ENCODE measurements at regions not wholly inside any gene's neighbourhood (a gene's known extent, or its start where the extent isn't known, plus 50 kb on each side); places are given as distances from the start of the nearest gene placed in this dataset.
A peak's percentile ranks its signal among the peaks of the same experiment; 100 is the strongest.

DNA sequence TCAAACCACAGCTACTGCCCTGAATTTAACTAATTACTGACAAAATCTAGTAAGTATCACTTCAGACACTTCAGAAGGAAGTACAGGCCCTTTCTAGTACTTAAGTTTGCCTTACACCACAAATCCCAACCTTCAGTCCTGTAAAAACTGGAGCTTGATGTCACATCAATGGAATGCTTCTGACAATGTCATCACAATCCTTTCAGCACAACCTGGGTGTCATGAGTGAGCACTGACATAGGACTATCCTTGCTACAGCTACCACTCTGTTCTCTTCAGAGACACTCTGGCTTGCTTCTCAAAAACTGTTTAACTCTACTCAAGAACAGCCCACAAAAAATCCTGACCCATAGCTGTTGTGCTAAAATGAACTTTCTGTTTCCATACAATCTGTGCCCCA, 108.2 kb downstream of the RRM1 start:
- Histone ChIP-seq H3F3A (ENCODE audit: insufficient read depth, low read length) (no peaks in the 10 kb centered on the region), H3K9me2 (replicated peaks; ENCODE audit: insufficient read depth, low read length) (no peaks in the 10 kb centered on the region), H3K4me3 (ENCODE audit: low read length) (no peak overlapping the region), H3K27me3 (replicated peaks; ENCODE audit: insufficient read depth, low read length) (no peaks in the 10 kb centered on the region), H3K9me3 (replicated peaks; ENCODE audit: insufficient read depth, low read length) (no peaks in the 10 kb centered on the region), H3K4me2 (ENCODE audit: low read depth, low read length) (no peak overlapping the region), H2AFZ (ENCODE audit: low read length) (no peak overlapping the region), H3K9ac (ENCODE audit: low read length) (no peak overlapping the region), H3K36me3 (replicated peaks; ENCODE audit: insufficient read depth, low read length) (no peaks in the 10 kb centered on the region), H3K27ac (ENCODE audit: low read length) (no peak overlapping the region), H3K4me1 (ENCODE audit: low read length) (no peaks in the 10 kb centered on the region), H4K20me1 (ENCODE audit: insufficient read depth, low read length) (no peaks in the 10 kb centered on the region), H3K79me2 (ENCODE audit: low read length) (no peaks in the 10 kb centered on the region)
- DNase-seq = no peak
- no peak for TF ChIP-seq EZH2 (optimal IDR thresholded peaks at IDR 0.05; ENCODE audit: low read depth, low read length)
- no peak for TF ChIP-seq EZH2phosphoT487 (IDR thresholded peaks at IDR 0.05; ENCODE audit: low read length)
- TF ChIP-seq, protein P1, sequence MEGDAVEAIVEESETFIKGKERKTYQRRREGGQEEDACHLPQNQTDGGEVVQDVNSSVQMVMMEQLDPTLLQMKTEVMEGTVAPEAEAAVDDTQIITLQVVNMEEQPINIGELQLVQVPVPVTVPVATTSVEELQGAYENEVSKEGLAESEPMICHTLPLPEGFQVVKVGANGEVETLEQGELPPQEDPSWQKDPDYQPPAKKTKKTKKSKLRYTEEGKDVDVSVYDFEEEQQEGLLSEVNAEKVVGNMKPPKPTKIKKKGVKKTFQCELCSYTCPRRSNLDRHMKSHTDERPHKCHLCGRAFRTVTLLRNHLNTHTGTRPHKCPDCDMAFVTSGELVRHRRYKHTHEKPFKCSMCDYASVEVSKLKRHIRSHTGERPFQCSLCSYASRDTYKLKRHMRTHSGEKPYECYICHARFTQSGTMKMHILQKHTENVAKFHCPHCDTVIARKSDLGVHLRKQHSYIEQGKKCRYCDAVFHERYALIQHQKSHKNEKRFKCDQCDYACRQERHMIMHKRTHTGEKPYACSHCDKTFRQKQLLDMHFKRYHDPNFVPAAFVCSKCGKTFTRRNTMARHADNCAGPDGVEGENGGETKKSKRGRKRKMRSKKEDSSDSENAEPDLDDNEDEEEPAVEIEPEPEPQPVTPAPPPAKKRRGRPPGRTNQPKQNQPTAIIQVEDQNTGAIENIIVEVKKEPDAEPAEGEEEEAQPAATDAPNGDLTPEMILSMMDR (IDR thresholded peaks at IDR 0.05; ENCODE audit: low read length) = no peak

DNA sequence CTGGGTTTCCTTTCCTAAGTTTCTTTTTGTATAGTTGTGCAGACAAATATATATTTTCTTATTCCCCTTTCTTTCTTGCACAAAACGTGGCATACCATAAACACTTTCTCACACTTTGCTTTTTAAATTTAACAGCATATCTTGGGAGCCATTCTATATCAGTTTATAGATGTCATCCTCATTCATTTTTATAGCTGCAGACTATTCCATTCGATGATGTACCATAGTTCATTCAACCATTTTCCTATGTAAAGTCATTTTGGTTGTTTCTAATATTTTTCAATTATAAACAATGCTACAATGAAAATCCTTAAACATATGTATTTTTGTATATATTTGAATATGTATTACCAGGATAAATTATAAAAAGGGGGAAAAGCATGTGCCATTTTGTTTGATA, 102.5 kb downstream of the RRM1 start:
- H3K27me3 ChIP-seq (replicated peaks; ENCODE audit: insufficient read depth, low read length) = no peaks in the 10 kb centered on the region
- H3K9ac ChIP-seq (ENCODE audit: low read length) = no peak overlapping the region
- no peaks in the 10 kb centered on the region for H3K9me2 ChIP-seq (replicated peaks; ENCODE audit: insufficient read depth, low read length)
- no peaks in the 10 kb centered on the region for H4K20me1 ChIP-seq (ENCODE audit: insufficient read depth, low read length)
- no peak overlapping the region for H3K4me2 ChIP-seq (ENCODE audit: low read depth, low read length)
- no peak for TF ChIP-seq EZH2 (optimal IDR thresholded peaks at IDR 0.05; ENCODE audit: low read depth, low read length)
- TF ChIP-seq EZH2phosphoT487 (IDR thresholded peaks at IDR 0.05; ENCODE audit: low read length) = no peak
- TF ChIP-seq, protein P1 (IDR thresholded peaks at IDR 0.05; ENCODE audit: low read length) = no peak
- H3K4me3 ChIP-seq (ENCODE audit: low read length) = no peak overlapping the region
- no peaks in the 10 kb centered on the region for H3K36me3 ChIP-seq (replicated peaks; ENCODE audit: insufficient read depth, low read length)
- no peak for DNase-seq
- H2AFZ ChIP-seq (ENCODE audit: low read length) = no peak overlapping the region
- H3K79me2 ChIP-seq (ENCODE audit: low read length) = no peaks in the 10 kb centered on the region
- no peak overlapping the region for H3K27ac ChIP-seq (ENCODE audit: low read length)
- H3K4me1 ChIP-seq (ENCODE audit: low read length) = peaks cover 7% of the 10 kb centered on the region
- no peaks in the 10 kb centered on the region for H3K9me3 ChIP-seq (replicated peaks; ENCODE audit: insufficient read depth, low read length)
- H3F3A ChIP-seq (ENCODE audit: insufficient read depth, low read length) = no peaks in the 10 kb centered on the region

- no peak overlapping the region for H3K4me3 ChIP-seq (ENCODE audit: low read length)
- TF ChIP-seq, protein P1 (IDR thresholded peaks at IDR 0.05; ENCODE audit: low read length) = no peak
- TF ChIP-seq EZH2phosphoT487 (IDR thresholded peaks at IDR 0.05; ENCODE audit: low read length) = no peak
- TF ChIP-seq EZH2 (optimal IDR thresholded peaks at IDR 0.05; ENCODE audit: low read depth, low read length) = no peak
- H3K27ac ChIP-seq (ENCODE audit: low read length) = no peak overlapping the region
- no peaks in the 10 kb centered on the region for H3K36me3 ChIP-seq (replicated peaks; ENCODE audit: insufficient read depth, low read length)
- H2AFZ ChIP-seq (ENCODE audit: low read length) = no peak overlapping the region
- no peaks in the 10 kb centered on the region for H3K9me2 ChIP-seq (replicated peaks; ENCODE audit: insufficient read depth, low read length)
- H3K4me2 ChIP-seq (ENCODE audit: low read depth, low read length) = peak overlapping the region; percentile 6; the same call in 1 of the 2 replicates
- H3K79me2 ChIP-seq (ENCODE audit: low read length) = no peaks in the 10 kb centered on the region
- peaks cover 7% of the 10 kb centered on the region for H3K4me1 ChIP-seq (ENCODE audit: low read length)
- no peak overlapping the region for H3K9ac ChIP-seq (ENCODE audit: low read length)
- H3K9me3 ChIP-seq (replicated peaks; ENCODE audit: insufficient read depth, low read length) = no peaks in the 10 kb centered on the region
- no peaks in the 10 kb centered on the region for H3K27me3 ChIP-seq (replicated peaks; ENCODE audit: insufficient read depth, low read length)
- no peak for DNase-seq
- H4K20me1 ChIP-seq (ENCODE audit: insufficient read depth, low read length) = no peaks in the 10 kb centered on the region
- H3F3A ChIP-seq (ENCODE audit: insufficient read depth, low read length) = no peaks in the 10 kb centered on the region
Measured at GRCh38 chr11:4195909-4196308, 101.3 kb downstream of the RRM1 start.
